CD14-positive monocyte (primary cell): ENCODE measurements at regions not wholly inside any gene's neighbourhood (a gene's known extent, or its start where the extent isn't known, plus 50 kb on each side); places are given as distances from the start of the nearest gene placed in this dataset.

Experiments used
- DNase-seq, 3 donors: peaks; one replicate each; pipeline ENCODE4 v3.0.0-alpha.2; 2011 to 2022
- H2AFZ ChIP-seq: 2 replicates; pipeline ENCODE4 v1.6.0; 2012; ENCODE audit warnings: mild to moderate bottlenecking, low read depth, low read length, inconsistent platforms; ENCODE audit not compliant: insufficient read depth, poor library complexity, severe bottlenecking
- H3K27ac ChIP-seq, 2 donors: 1 replicate in 1 of 2; 2 replicates in 1 of 2; pipeline ENCODE4 v1.5.1; 2012 to 2013; ENCODE audit warnings: low read length in 2 of 2, control low read depth in 1 of 2, inconsistent platforms in 1 of 2, low read depth in 1 of 2, mild to moderate bottlenecking in 1 of 2
- H3K27me3 ChIP-seq, 2 donors: one replicate each; pipeline versions ENCODE4 v1.6.0 to v1.6.1; 2011 to 2013; ENCODE audit warnings: low read length in 2 of 2; ENCODE audit not compliant: control insufficient read depth in 2 of 2, insufficient read depth in 2 of 2
- H3K36me3 ChIP-seq, 2 donors: replicated peaks in 1 of 2; 1 replicate in 1 of 2; 2 replicates in 1 of 2; pipeline versions ENCODE4 v1.5.1 to v1.6.1; 2012 to 2013; ENCODE audit warnings: low read length in 2 of 2, control low read depth in 1 of 2, inconsistent platforms in 1 of 2, mild to moderate bottlenecking in 1 of 2; ENCODE audit not compliant: insufficient read depth in 2 of 2, control insufficient read depth in 1 of 2
- H3K4me1 ChIP-seq, 2 donors: 1 replicate in 1 of 2; 2 replicates in 1 of 2; pipeline versions ENCODE4 v1.5.1 to v1.6.1; 2012 to 2013; ENCODE audit warnings: low read length in 2 of 2, control low read depth in 1 of 2, inconsistent platforms in 1 of 2, mild to moderate bottlenecking in 1 of 2, moderate library complexity in 1 of 2; ENCODE audit not compliant: insufficient read depth in 2 of 2, control insufficient read depth in 1 of 2
- H3K4me2 ChIP-seq: replicated peaks from 2 replicates; pipeline ENCODE3; 2012; ENCODE audit warnings: low read length, moderate library complexity, mild to moderate bottlenecking; ENCODE audit not compliant: poor library complexity, severe bottlenecking; ENCODE audit errors: extremely low read depth
- H3K4me3 ChIP-seq, 3 experiments: fragments of 200-600 bp in 1 of 3; sonication (generic) in 1 of 3; replicated peaks in 1 of 3; 1 replicate in 2 of 3; 2 replicates in 1 of 3; pipeline ENCODE4 v1.5.1; 2011 to 2013; ENCODE audit warnings: low read length in 3 of 3, mild to moderate bottlenecking in 3 of 3, control low read depth in 2 of 3, low read depth in 2 of 3, inconsistent platforms in 1 of 3, moderate library complexity in 1 of 3
- H3K79me2 ChIP-seq: 2 replicates; pipeline ENCODE4 v1.6.0; 2012; ENCODE audit warnings: mild to moderate bottlenecking, control low read depth, inconsistent platforms, low read length, moderate library complexity; ENCODE audit not compliant: insufficient read depth
- H3K9ac ChIP-seq: 2 replicates; pipeline ENCODE4 v1.6.0; 2017; ENCODE audit warnings: low read length, mild to moderate bottlenecking; ENCODE audit not compliant: insufficient read depth, poor library complexity, severe bottlenecking
- H3K9me3 ChIP-seq, 2 donors: replicated peaks in 1 of 2; 1 replicate in 1 of 2; 2 replicates in 1 of 2; pipeline versions ENCODE4 v1.5.1 to v1.6.1; 2012 to 2013; ENCODE audit warnings: low read length in 2 of 2, control low read depth in 1 of 2; ENCODE audit not compliant: control insufficient read depth in 1 of 2, insufficient read depth in 1 of 2
- H4K20me1 ChIP-seq: 2 replicates; pipeline ENCODE4 v1.6.0; 2012; ENCODE audit warnings: mild to moderate bottlenecking, low read length, control low read depth, moderate library complexity; ENCODE audit not compliant: insufficient read depth
- H3K27ac Mint-ChIP-seq, 7 donors: one replicate each; pipeline ENCODE4 v1.8.0; 2020; ENCODE audit warnings: mild to moderate bottlenecking in 7 of 7, mixed read lengths in 7 of 7, moderate library complexity in 6 of 7, inconsistent platforms in 2 of 7
- H3K27me3 Mint-ChIP-seq, 3 donors: one replicate each; pipeline ENCODE4 v1.8.0; 2021 to 2022; ENCODE audit warnings: low read depth in 3 of 3, mild to moderate bottlenecking in 3 of 3, mixed read lengths in 3 of 3, moderate library complexity in 3 of 3, inconsistent platforms in 1 of 3
- H3K36me3 Mint-ChIP-seq, 2 donors: one replicate each; pipeline ENCODE4 v1.8.0; 2020; ENCODE audit warnings: mixed read lengths in 2 of 2, inconsistent platforms in 1 of 2, mild to moderate bottlenecking in 1 of 2
- H3K4me1 Mint-ChIP-seq: one replicate; pipeline ENCODE4 v1.8.0; 2020; ENCODE audit warnings: mild to moderate bottlenecking, mixed read lengths
- H3K4me3 Mint-ChIP-seq, 2 donors: one replicate each; pipeline ENCODE4 v1.8.0; 2020; ENCODE audit warnings: mild to moderate bottlenecking in 2 of 2, mixed read lengths in 2 of 2, moderate library complexity in 1 of 2
- H3K9me3 Mint-ChIP-seq, 7 donors: one replicate each; pipeline ENCODE4 v1.8.0; 2020 to 2022; ENCODE audit warnings: mixed read lengths in 7 of 7, mild to moderate bottlenecking in 6 of 7, moderate library complexity in 6 of 7, inconsistent platforms in 2 of 7
- WGBS: methylation state at CpG from one replicate; pipeline ENCODE4 v1.1.5; 2013; ENCODE audit warnings: missing lambda C conversion rate; ENCODE audit not compliant: insufficient coverage; 5-methylcytosine and 5-hydroxymethylcytosine counted together
- intact Hi-C, 2 donors: fragments of 100-400 bp; cut with micrococcal nuclease; formaldehyde crosslinking; loops; one replicate each; pipeline versions ENCODE4 v1.15.0 to v1.15.1; 2023
- TF ChIP-seq, protein P1 (sequence below): fragments of 200-600 bp; IDR thresholded peaks from one replicate; pipeline ENCODE4 v1.8.0; 2022; ENCODE audit warnings: antibody characterized with exemption, mild to moderate bottlenecking

GRCh38 chr7:26493737-26494428, 202.2 kb downstream of the SNX10 start:
- Mint-ChIP-seq H3K27ac (no peak overlapping the region), H3K4me1 (no peaks in the 10 kb centered on the region), H3K4me3 (no peak overlapping the region), H3K27me3 (peaks cover 2 to 7% (median 4%) of the 10 kb centered on the region in 3 donors), H3K36me3 (no peaks in the 10 kb centered on the region), H3K9me3 (no peaks in the 10 kb centered on the region)
- Histone ChIP-seq H3K9me3 (no peaks in the 10 kb centered on the region), H4K20me1 (no peaks in the 10 kb centered on the region), H3K36me3 (no peaks in the 10 kb centered on the region), H2AFZ (no peak overlapping the region), H3K27ac (no peak overlapping the region), H3K4me1 (no peaks in the 10 kb centered on the region), H3K4me2 (no peak overlapping the region), H3K79me2 (no peaks in the 10 kb centered on the region), H3K9ac (no peak overlapping the region), H3K27me3 (no peaks in the 10 kb centered on the region), H3K4me3 (no peak overlapping the region)
- WGBS = 95% methylated on average over 8 of the region's 8 CpGs
- intact Hi-C loops = no loop called here
- TF ChIP-seq, protein P1, sequence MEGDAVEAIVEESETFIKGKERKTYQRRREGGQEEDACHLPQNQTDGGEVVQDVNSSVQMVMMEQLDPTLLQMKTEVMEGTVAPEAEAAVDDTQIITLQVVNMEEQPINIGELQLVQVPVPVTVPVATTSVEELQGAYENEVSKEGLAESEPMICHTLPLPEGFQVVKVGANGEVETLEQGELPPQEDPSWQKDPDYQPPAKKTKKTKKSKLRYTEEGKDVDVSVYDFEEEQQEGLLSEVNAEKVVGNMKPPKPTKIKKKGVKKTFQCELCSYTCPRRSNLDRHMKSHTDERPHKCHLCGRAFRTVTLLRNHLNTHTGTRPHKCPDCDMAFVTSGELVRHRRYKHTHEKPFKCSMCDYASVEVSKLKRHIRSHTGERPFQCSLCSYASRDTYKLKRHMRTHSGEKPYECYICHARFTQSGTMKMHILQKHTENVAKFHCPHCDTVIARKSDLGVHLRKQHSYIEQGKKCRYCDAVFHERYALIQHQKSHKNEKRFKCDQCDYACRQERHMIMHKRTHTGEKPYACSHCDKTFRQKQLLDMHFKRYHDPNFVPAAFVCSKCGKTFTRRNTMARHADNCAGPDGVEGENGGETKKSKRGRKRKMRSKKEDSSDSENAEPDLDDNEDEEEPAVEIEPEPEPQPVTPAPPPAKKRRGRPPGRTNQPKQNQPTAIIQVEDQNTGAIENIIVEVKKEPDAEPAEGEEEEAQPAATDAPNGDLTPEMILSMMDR = no peak
- no peak for DNase-seq

DNA sequence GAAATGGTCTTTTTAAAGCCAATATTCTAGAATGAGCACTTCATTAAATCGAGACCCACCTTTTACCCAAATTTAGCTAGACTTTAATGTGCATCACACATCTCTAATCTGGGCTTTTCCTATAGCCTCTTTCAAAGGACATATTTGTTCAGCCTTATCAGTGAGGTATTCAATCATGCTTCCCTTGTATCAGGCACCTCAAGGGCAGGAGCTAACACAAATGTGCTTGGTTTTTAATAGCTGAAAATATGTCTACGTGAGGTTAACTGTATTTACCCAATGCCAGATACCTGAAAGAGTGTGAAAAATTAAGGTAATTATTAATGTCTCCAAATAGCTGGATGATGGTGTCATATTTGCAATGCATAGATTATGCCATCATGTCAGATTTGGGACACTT, 203.9 kb downstream of the SNX10 start:
- Histone ChIP-seq H3K9ac (no peak overlapping the region), H3K27me3 (no peaks in the 10 kb centered on the region), H3K4me2 (no peak overlapping the region), H3K27ac (no peak overlapping the region), H4K20me1 (no peaks in the 10 kb centered on the region), H3K9me3 (no peaks in the 10 kb centered on the region), H3K36me3 (no peaks in the 10 kb centered on the region), H2AFZ (no peak overlapping the region), H3K4me1 (no peaks in the 10 kb centered on the region), H3K4me3 (no peak overlapping the region), H3K79me2 (no peaks in the 10 kb centered on the region)
- H3K9me3 Mint-ChIP-seq = peaks cover 0 to 1% (median 0%) of the 10 kb centered on the region in 7 donors
- H3K27me3 Mint-ChIP-seq = peaks cover 2 to 5% (median 2%) of the 10 kb centered on the region in 3 donors
- no peak for DNase-seq
- peaks cover under 1% of the 10 kb centered on the region for H3K4me1 Mint-ChIP-seq
- intact Hi-C loops = no loop called here
- 83% methylated on average over 1 of the region's 2 CpGs for WGBS
- TF ChIP-seq, protein P1 = no peak
- H3K36me3 Mint-ChIP-seq = no peaks in the 10 kb centered on the region
- H3K27ac Mint-ChIP-seq = no peak overlapping the region
- H3K4me3 Mint-ChIP-seq = no peak overlapping the region
